Progenitor cell of endocrine pancreas (in vitro differentiated cells): ENCODE measurements at regions not wholly inside any gene's neighbourhood (a gene's known extent, or its start where the extent isn't known, plus 50 kb on each side); places are given as distances from the start of the nearest gene placed in this dataset.

Experiments used
- DNase-seq: peaks from one replicate; pipeline ENCODE4 v3.0.0; 2021; ENCODE audit warnings: low spot score; ENCODE audit not compliant: unreplicated experiment
- H3K27ac Mint-ChIP-seq: 2 replicates; pipeline ENCODE4 v1.8.0; 2021; ENCODE audit warnings: mild to moderate bottlenecking, moderate library complexity, mixed read lengths
- H3K27me3 Mint-ChIP-seq: 2 replicates; pipeline ENCODE4 v1.8.0; 2021; ENCODE audit warnings: mixed read lengths
- H3K36me3 Mint-ChIP-seq: 2 replicates; pipeline ENCODE4 v1.8.0; 2022; ENCODE audit warnings: mixed read lengths; ENCODE audit not compliant: insufficient read depth
- H3K4me1 Mint-ChIP-seq: 2 replicates; pipeline ENCODE4 v1.8.0; 2021; ENCODE audit warnings: low read depth, mixed read lengths
- H3K4me3 Mint-ChIP-seq: 2 replicates; pipeline ENCODE4 v1.8.0; 2021; ENCODE audit warnings: low read depth, mild to moderate bottlenecking, moderate library complexity, mixed read lengths
- H3K9me3 Mint-ChIP-seq: 2 replicates; pipeline ENCODE4 v1.8.0; 2021; ENCODE audit warnings: low read depth, mixed read lengths
- TF ChIP-seq, protein P1 (sequence below): fragments of 200-600 bp; sonication (generic); IDR thresholded peaks from one replicate; pipeline ENCODE4 v1.5.0; 2021; ENCODE audit warnings: antibody characterized with exemption, mild to moderate bottlenecking; ENCODE audit not compliant: unreplicated experiment

- TF ChIP-seq, protein P1, sequence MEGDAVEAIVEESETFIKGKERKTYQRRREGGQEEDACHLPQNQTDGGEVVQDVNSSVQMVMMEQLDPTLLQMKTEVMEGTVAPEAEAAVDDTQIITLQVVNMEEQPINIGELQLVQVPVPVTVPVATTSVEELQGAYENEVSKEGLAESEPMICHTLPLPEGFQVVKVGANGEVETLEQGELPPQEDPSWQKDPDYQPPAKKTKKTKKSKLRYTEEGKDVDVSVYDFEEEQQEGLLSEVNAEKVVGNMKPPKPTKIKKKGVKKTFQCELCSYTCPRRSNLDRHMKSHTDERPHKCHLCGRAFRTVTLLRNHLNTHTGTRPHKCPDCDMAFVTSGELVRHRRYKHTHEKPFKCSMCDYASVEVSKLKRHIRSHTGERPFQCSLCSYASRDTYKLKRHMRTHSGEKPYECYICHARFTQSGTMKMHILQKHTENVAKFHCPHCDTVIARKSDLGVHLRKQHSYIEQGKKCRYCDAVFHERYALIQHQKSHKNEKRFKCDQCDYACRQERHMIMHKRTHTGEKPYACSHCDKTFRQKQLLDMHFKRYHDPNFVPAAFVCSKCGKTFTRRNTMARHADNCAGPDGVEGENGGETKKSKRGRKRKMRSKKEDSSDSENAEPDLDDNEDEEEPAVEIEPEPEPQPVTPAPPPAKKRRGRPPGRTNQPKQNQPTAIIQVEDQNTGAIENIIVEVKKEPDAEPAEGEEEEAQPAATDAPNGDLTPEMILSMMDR, result no peak
- H3K4me3 Mint-ChIP-seq, result no peak overlapping the region
- peaks cover 14% of the 10 kb centered on the region for H3K9me3 Mint-ChIP-seq
- DNase-seq, result no peak
- H3K36me3 Mint-ChIP-seq, result peaks cover 3% of the 10 kb centered on the region
- no peak overlapping the region for H3K27ac Mint-ChIP-seq
- no peaks in the 10 kb centered on the region for H3K4me1 Mint-ChIP-seq
- no peaks in the 10 kb centered on the region for H3K27me3 Mint-ChIP-seq
These were observed 76.3 kb upstream of the FBXL4 start for GRCh38 chr6:99024089-99024488.

DNA sequence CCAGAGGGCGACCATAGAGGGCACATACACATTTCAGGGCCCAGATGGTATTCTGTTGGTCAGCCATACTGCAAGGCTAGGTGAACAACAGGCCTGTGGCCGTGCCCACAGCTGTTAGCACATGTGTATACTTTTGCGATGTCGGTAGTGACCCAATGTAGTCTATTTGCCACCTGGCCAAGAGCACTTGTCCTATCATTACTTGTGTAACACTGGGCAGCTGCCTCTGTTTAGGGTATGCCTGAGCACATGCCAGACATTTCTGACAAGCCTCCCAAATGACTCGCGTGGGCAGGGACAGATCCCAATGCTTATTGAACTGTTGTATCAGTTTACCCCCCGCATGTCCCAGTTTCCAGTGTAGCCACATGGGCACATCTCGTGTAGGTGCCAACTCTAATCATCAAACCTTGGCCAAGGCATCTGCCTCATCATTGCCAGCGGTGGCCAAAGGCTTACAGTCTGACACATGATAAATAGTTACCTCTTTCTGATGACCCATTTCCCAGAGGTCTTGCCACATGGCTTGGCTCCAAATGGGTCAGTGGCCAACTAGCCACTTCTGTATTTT, 74.4 kb upstream of the FBXL4 start:
- DNase-seq, result no peak
- Mint-ChIP-seq H3K4me3 (no peak overlapping the region), H3K27me3 (no peaks in the 10 kb centered on the region), H3K4me1 (peaks cover under 1% of the 10 kb centered on the region), H3K36me3 (peaks cover 3% of the 10 kb centered on the region), H3K27ac (no peak overlapping the region), H3K9me3 (peaks cover 9% of the 10 kb centered on the region)
- TF ChIP-seq, protein P1, result no peak

DNA sequence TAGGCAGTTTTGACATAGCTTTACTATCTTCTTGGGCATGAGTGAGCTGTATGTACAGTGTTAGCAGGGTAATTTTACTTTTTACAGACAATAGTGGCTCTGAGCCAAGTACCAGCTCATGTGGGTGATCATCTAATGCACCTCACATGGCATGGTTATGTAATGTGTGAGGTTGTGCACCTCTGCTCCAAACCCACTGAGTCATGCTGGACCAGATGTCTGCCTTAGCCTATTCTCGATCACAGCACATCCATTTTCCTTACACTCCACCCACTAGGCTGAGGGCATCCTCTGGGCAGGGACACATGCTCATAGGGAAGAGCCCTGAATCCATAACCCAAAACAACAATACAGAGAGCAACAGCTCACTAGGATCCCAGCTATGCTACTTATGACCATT, 71.6 kb upstream of the FBXL4 start:
- TF ChIP-seq, protein P1, result no peak
- H3K4me1 Mint-ChIP-seq, result peaks cover 2% of the 10 kb centered on the region
- H3K4me3 Mint-ChIP-seq, result no peak overlapping the region
- no peak for DNase-seq
- H3K27me3 Mint-ChIP-seq, result no peaks in the 10 kb centered on the region
- H3K9me3 Mint-ChIP-seq, result no peaks in the 10 kb centered on the region
- no peak overlapping the region for H3K27ac Mint-ChIP-seq
- no peaks in the 10 kb centered on the region for H3K36me3 Mint-ChIP-seq

- no peak for DNase-seq
- no peak overlapping the region for H3K27ac Mint-ChIP-seq
- H3K4me3 Mint-ChIP-seq, result no peak overlapping the region
- TF ChIP-seq, protein P1, result no peak
- H3K4me1 Mint-ChIP-seq, result peaks cover 2% of the 10 kb centered on the region
- no peaks in the 10 kb centered on the region for H3K9me3 Mint-ChIP-seq
- H3K27me3 Mint-ChIP-seq, result no peaks in the 10 kb centered on the region
- H3K36me3 Mint-ChIP-seq, result no peaks in the 10 kb centered on the region
These were observed 69.4 kb upstream of the FBXL4 start for GRCh38 chr6:99017150-99017549.

- H3K9me3 Mint-ChIP-seq, result no peaks in the 10 kb centered on the region
- no peaks in the 10 kb centered on the region for H3K36me3 Mint-ChIP-seq
- no peak overlapping the region for H3K27ac Mint-ChIP-seq
- no peak for DNase-seq
- H3K27me3 Mint-ChIP-seq, result no peaks in the 10 kb centered on the region
- TF ChIP-seq, protein P1, result no peak
- peaks cover 2% of the 10 kb centered on the region for H3K4me1 Mint-ChIP-seq
- no peak overlapping the region for H3K4me3 Mint-ChIP-seq
These were observed 68.6 kb upstream of the FBXL4 start for GRCh38 chr6:99016355-99016754.
